ENCODE measurements at regions not wholly inside any gene's neighbourhood (a gene's known extent, or its start where the extent isn't known, plus 50 kb on each side); places are given as distances from the start of the nearest gene placed in this dataset.
A peak's percentile ranks its signal among the peaks of the same experiment; 100 is the strongest.

DNA sequence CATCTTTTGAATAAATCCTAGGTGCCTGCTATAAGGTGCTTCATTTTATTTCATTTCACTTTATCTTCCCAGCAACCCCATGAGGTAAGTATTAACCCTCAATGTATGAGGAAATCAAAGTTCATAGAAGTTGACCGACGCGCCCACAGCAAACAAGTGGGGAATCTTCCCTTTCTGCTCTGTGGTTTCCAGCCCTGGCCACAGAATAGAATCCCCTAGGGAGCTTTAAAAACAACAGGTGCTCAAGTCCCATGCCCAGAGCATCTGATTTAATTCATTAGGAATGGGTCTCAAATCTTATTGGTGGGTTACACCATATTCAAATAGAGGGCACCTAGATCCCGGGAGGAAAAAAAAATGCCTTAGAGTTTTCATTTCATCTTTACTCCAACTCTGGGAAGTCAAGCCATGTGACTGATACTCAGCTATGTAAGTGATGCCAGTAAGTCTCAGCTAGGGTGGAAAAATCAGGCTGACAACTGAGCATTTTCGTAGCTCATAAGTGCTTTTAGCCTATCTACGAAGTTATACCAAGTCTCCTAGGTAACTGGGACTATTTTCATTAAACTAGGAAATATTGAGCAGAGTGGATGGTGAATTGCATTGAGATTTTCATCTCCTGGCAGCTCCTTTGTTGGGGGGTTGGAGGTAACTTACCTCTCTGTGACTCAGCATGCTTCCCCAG is 353.4 kb upstream of the SLC30A5 start (continued):
- TF ChIP-seq, protein P1, sequence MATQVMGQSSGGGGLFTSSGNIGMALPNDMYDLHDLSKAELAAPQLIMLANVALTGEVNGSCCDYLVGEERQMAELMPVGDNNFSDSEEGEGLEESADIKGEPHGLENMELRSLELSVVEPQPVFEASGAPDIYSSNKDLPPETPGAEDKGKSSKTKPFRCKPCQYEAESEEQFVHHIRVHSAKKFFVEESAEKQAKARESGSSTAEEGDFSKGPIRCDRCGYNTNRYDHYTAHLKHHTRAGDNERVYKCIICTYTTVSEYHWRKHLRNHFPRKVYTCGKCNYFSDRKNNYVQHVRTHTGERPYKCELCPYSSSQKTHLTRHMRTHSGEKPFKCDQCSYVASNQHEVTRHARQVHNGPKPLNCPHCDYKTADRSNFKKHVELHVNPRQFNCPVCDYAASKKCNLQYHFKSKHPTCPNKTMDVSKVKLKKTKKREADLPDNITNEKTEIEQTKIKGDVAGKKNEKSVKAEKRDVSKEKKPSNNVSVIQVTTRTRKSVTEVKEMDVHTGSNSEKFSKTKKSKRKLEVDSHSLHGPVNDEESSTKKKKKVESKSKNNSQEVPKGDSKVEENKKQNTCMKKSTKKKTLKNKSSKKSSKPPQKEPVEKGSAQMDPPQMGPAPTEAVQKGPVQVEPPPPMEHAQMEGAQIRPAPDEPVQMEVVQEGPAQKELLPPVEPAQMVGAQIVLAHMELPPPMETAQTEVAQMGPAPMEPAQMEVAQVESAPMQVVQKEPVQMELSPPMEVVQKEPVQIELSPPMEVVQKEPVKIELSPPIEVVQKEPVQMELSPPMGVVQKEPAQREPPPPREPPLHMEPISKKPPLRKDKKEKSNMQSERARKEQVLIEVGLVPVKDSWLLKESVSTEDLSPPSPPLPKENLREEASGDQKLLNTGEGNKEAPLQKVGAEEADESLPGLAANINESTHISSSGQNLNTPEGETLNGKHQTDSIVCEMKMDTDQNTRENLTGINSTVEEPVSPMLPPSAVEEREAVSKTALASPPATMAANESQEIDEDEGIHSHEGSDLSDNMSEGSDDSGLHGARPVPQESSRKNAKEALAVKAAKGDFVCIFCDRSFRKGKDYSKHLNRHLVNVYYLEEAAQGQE (IDR thresholded peaks at IDR 0.05; ENCODE audit: unreplicated experiment): no peak
- TF ChIP-seq EZH2phosphoT487 (IDR thresholded peaks at IDR 0.05; ENCODE audit: unreplicated experiment) (no peak), STAT1 (IDR thresholded peaks at IDR 0.05; ENCODE audit: unreplicated experiment) (no peak), CREB1 (CRISPR knock-in tag; IDR thresholded peaks at IDR 0.05; ENCODE audit: low read depth) (no peak), NANOG (IDR thresholded peaks at IDR 0.05; ENCODE audit: borderline replicate concordance) (no peak)
- TF ChIP-seq, protein P2, sequence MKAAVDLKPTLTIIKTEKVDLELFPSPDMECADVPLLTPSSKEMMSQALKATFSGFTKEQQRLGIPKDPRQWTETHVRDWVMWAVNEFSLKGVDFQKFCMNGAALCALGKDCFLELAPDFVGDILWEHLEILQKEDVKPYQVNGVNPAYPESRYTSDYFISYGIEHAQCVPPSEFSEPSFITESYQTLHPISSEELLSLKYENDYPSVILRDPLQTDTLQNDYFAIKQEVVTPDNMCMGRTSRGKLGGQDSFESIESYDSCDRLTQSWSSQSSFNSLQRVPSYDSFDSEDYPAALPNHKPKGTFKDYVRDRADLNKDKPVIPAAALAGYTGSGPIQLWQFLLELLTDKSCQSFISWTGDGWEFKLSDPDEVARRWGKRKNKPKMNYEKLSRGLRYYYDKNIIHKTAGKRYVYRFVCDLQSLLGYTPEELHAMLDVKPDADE (IDR thresholded peaks at IDR 0.05): no peak
- TF ChIP-seq, protein P3, sequence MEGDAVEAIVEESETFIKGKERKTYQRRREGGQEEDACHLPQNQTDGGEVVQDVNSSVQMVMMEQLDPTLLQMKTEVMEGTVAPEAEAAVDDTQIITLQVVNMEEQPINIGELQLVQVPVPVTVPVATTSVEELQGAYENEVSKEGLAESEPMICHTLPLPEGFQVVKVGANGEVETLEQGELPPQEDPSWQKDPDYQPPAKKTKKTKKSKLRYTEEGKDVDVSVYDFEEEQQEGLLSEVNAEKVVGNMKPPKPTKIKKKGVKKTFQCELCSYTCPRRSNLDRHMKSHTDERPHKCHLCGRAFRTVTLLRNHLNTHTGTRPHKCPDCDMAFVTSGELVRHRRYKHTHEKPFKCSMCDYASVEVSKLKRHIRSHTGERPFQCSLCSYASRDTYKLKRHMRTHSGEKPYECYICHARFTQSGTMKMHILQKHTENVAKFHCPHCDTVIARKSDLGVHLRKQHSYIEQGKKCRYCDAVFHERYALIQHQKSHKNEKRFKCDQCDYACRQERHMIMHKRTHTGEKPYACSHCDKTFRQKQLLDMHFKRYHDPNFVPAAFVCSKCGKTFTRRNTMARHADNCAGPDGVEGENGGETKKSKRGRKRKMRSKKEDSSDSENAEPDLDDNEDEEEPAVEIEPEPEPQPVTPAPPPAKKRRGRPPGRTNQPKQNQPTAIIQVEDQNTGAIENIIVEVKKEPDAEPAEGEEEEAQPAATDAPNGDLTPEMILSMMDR (conservative IDR thresholded peaks at IDR 0.05; ENCODE audit: low read depth in 2 of 2): no peak

DNA sequence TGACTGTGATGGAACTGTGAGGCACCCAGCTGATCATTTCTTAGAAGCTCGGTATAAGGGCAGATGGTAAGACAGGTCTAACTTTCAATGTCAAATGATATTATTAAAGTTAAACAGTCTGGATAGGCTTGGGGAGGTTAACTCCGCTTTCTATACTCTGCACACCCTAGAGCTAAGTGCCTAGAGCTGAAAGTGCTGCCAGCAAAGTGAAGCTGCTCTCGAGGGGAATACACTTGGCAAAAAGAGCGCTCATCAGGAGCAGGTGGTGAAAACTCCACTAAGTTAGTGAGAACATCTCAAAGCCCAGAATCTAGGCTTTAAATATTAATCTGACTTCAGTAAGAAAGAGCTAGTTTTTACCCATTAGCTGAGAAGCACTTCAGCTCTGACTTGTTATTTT is 349.6 kb upstream of the SLC30A5 start:
- no peak for ATAC-seq

More for the DNA sequence above, 349.6 kb upstream of the SLC30A5 start:
- DNase-seq (ENCODE audit: low spot score): no peak
- Mint-ChIP-seq H3K9me3 (no peaks in the 10 kb centered on the region), H3K4me1 (peaks cover 2% of the 10 kb centered on the region; the same call in 1 of the 3 replicates), H3K27ac (no peak overlapping the region), H3K27me3 (ENCODE audit: insufficient read depth, low read depth, poor library complexity) (peaks cover 2% of the 10 kb centered on the region), H3K4me3 (no peak overlapping the region), H3K36me3 (ENCODE audit: low read depth) (no peaks in the 10 kb centered on the region)
- Histone ChIP-seq H3K79me2 (replicated peaks; ENCODE audit: insufficient read depth) (no peaks in the 10 kb centered on the region), H3K4me3 (no peak overlapping the region), H3K27me3 (ENCODE audit: insufficient read depth) (no peaks in the 10 kb centered on the region), H3K9me2 (ENCODE audit: insufficient read depth) (peaks cover 12% of the 10 kb centered on the region), H3F3A (replicated peaks; ENCODE audit: low read depth) (no peaks in the 10 kb centered on the region), H4K20me1 (replicated peaks; ENCODE audit: insufficient read depth) (no peaks in the 10 kb centered on the region), H3K4me2 (no peak overlapping the region), H3K27ac (ENCODE audit: low read depth) (no peak overlapping the region), H3K36me3 (ENCODE audit: insufficient read depth) (no peaks in the 10 kb centered on the region), H2AFZ (0 out of 2 replicates have a peak overlapping the region, but pooled peaks have one; percentile 32), H3K4me1 (ENCODE audit: insufficient read depth) (peaks cover 7% of the 10 kb centered on the region; the same call in 1 of the 2 replicates)
- TF ChIP-seq POLR2AphosphoS5 (IDR thresholded peaks at IDR 0.05; ENCODE audit: low read depth) (no peak), STAT1 (IDR thresholded peaks at IDR 0.05; ENCODE audit: unreplicated experiment) (no peak), JUNB (IDR thresholded peaks at IDR 0.05; ENCODE audit: unreplicated experiment) (no peak)
- TF ChIP-seq, protein P1 (IDR thresholded peaks at IDR 0.05; ENCODE audit: unreplicated experiment): no peak

Measured in GM23338 (cell line).